OCI-LY3 (cell line): ENCODE measurements at regions not wholly inside any gene's neighbourhood (a gene's known extent, or its start where the extent isn't known, plus 50 kb on each side); places are given as distances from the start of the nearest gene placed in this dataset.

Experiments
- CTCF ChIP-seq: fragments of 200-600, 300-600 bp; sonication (generic); IDR thresholded peaks from 2 replicates; pipeline ENCODE4 v1.5.1; 2014; ENCODE audit warnings: antibody characterized with exemption, low read length, low read depth
- EZH2phosphoT487 ChIP-seq: fragments of 200-600 bp; shearing (Covaris generic); IDR thresholded peaks from 2 replicates; pipeline ENCODE4 v1.6.1; 2018; ENCODE audit warnings: antibody characterized with exemption, mixed run types, low read depth

GRCh38 chr2:120820263-120820952, 84.7 kb downstream of the GLI2 start:
- TF ChIP-seq CTCF, result no peak
- TF ChIP-seq EZH2phosphoT487, result no peak
